ENCODE measurements at regions not wholly inside any gene's neighbourhood (a gene's known extent, or its start where the extent isn't known, plus 50 kb on each side); places are given as distances from the start of the nearest gene placed in this dataset.

DNA sequence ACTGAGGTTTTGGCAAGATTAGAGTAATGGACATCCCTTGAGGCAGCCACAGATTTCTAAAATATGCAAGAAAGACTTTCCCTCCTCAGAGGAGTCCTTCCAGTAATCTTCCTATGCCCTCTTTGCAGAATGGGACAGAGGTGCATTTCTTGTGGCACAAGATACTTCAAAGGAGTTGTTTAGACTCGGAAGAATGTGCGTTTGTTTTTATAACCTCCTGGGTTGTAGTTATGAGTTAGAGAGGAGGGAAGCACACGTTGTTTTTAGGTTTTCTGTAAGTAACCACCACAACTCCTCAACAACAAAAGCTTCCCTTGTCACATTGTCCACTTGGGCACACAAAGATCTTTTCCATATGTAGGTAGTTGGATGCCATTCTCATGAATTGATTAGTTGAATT is 78.1 kb upstream of the GLI3 start:
- CTCF ChIA-PET = no interaction called here
- in situ Hi-C loops (cut with HindIII; ENCODE audit: low pct_unique_long_range_greater_than_20kb, low sequenced_read_pairs) = no loop called here
- intact Hi-C loops (cut with micrococcal nuclease; ENCODE audit: unreplicated experiment) = no loop called here

DNA sequence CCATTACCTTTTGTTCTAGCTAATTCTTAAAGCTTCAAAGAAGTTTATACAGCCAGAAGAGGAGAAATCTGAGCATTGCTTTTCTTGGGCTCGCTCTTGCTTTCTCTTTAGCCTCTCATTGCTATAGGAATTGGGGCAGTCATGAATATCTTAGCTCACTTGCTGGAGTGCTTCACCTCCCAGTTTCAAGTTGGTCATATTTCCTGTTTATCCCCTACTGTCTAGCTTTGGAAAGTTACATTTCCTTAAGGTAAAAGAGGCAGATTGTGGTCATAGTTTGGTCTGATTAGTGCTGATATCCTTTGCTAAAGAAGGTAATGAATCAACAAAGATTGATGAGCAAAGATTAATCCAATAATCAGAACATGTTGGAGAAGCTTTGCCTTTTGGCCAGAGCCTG is 77.7 kb upstream of the GLI3 start:
- Histone ChIP-seq H3K4me1 (ENCODE audit: control insufficient read depth, insufficient read depth, low read length) (no peaks in the 10 kb centered on the region), H3K4me3 (ENCODE audit: low read depth in 2 of 2, low read length in 2 of 2) (no peak overlapping the region), H3K9me3 (ENCODE audit: control insufficient read depth, insufficient read depth, low read depth, low read length) (no peaks in the 10 kb centered on the region), H3K27ac (ENCODE audit: low read length) (no peak overlapping the region), H3K27me3 (ENCODE audit: control insufficient read depth, insufficient read depth, low read length) (no peaks in the 10 kb centered on the region), H3K36me3 (ENCODE audit: control insufficient read depth, insufficient read depth, low read length) (no peaks in the 10 kb centered on the region)
- ChIA-PET CTCF (no interaction called here), POLR2A (no interaction called here)
- DNase-seq (ENCODE audit: low read depth, low spot score) (no peak), ATAC-seq (no peak)
- no TSS peak for BruUV-seq (replicated peaks)
- intact Hi-C loops (cut with micrococcal nuclease; ENCODE audit: unreplicated experiment) (no loop called here), in situ Hi-C loops (cut with HindIII; ENCODE audit: low pct_unique_long_range_greater_than_20kb, low sequenced_read_pairs) (no loop called here)
- no peak for TF ChIP-seq TCF7L2 (IDR thresholded peaks at IDR 0.05; ENCODE audit: low read depth, low read length)
- TF ChIP-seq SIN3A (IDR thresholded peaks at IDR 0.05; ENCODE audit: borderline replicate concordance, insufficient read depth, low read depth, low read length) = no peak
- TF ChIP-seq, protein P1, sequence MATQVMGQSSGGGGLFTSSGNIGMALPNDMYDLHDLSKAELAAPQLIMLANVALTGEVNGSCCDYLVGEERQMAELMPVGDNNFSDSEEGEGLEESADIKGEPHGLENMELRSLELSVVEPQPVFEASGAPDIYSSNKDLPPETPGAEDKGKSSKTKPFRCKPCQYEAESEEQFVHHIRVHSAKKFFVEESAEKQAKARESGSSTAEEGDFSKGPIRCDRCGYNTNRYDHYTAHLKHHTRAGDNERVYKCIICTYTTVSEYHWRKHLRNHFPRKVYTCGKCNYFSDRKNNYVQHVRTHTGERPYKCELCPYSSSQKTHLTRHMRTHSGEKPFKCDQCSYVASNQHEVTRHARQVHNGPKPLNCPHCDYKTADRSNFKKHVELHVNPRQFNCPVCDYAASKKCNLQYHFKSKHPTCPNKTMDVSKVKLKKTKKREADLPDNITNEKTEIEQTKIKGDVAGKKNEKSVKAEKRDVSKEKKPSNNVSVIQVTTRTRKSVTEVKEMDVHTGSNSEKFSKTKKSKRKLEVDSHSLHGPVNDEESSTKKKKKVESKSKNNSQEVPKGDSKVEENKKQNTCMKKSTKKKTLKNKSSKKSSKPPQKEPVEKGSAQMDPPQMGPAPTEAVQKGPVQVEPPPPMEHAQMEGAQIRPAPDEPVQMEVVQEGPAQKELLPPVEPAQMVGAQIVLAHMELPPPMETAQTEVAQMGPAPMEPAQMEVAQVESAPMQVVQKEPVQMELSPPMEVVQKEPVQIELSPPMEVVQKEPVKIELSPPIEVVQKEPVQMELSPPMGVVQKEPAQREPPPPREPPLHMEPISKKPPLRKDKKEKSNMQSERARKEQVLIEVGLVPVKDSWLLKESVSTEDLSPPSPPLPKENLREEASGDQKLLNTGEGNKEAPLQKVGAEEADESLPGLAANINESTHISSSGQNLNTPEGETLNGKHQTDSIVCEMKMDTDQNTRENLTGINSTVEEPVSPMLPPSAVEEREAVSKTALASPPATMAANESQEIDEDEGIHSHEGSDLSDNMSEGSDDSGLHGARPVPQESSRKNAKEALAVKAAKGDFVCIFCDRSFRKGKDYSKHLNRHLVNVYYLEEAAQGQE (IDR thresholded peaks at IDR 0.05; ENCODE audit: insufficient read depth in 1 of 2, low read depth in 2 of 2, low read length in 1 of 2) = no peak
- TF ChIP-seq POLR2AphosphoS5 (IDR thresholded peaks at IDR 0.05; ENCODE audit: low read depth, low read length) = no peak
- TF ChIP-seq, protein P2, sequence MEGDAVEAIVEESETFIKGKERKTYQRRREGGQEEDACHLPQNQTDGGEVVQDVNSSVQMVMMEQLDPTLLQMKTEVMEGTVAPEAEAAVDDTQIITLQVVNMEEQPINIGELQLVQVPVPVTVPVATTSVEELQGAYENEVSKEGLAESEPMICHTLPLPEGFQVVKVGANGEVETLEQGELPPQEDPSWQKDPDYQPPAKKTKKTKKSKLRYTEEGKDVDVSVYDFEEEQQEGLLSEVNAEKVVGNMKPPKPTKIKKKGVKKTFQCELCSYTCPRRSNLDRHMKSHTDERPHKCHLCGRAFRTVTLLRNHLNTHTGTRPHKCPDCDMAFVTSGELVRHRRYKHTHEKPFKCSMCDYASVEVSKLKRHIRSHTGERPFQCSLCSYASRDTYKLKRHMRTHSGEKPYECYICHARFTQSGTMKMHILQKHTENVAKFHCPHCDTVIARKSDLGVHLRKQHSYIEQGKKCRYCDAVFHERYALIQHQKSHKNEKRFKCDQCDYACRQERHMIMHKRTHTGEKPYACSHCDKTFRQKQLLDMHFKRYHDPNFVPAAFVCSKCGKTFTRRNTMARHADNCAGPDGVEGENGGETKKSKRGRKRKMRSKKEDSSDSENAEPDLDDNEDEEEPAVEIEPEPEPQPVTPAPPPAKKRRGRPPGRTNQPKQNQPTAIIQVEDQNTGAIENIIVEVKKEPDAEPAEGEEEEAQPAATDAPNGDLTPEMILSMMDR (IDR thresholded peaks at IDR 0.05) = no peak

More for the DNA sequence above, 78.1 kb upstream of the GLI3 start:
- no peak for DNase-seq (ENCODE audit: low read depth, low spot score)
- Histone ChIP-seq H3K27ac (ENCODE audit: low read length) (no peak overlapping the region), H3K4me1 (ENCODE audit: control insufficient read depth, insufficient read depth, low read length) (no peaks in the 10 kb centered on the region), H3K27me3 (ENCODE audit: control insufficient read depth, insufficient read depth, low read length) (no peaks in the 10 kb centered on the region), H3K36me3 (ENCODE audit: control insufficient read depth, insufficient read depth, low read length) (no peaks in the 10 kb centered on the region), H3K4me3 (ENCODE audit: low read depth in 2 of 2, low read length in 2 of 2) (no peak overlapping the region), H3K9me3 (ENCODE audit: control insufficient read depth, insufficient read depth, low read depth, low read length) (no peaks in the 10 kb centered on the region)
- ATAC-seq = no peak
- POLR2A ChIA-PET = no interaction called here
- TF ChIP-seq, protein P2 (IDR thresholded peaks at IDR 0.05) = no peak
- TF ChIP-seq POLR2AphosphoS5 (IDR thresholded peaks at IDR 0.05; ENCODE audit: low read depth, low read length) (no peak), SIN3A (IDR thresholded peaks at IDR 0.05; ENCODE audit: borderline replicate concordance, insufficient read depth, low read depth, low read length) (no peak), TCF7L2 (IDR thresholded peaks at IDR 0.05; ENCODE audit: low read depth, low read length) (no peak)
- TF ChIP-seq, protein P1 (IDR thresholded peaks at IDR 0.05; ENCODE audit: insufficient read depth in 1 of 2, low read depth in 2 of 2, low read length in 1 of 2) = no peak
- BruUV-seq (replicated peaks) = no TSS peak
